Activated T-cell treated with anti-CD3 and anti-CD28 coated beads for 48 hours (primary cell): ENCODE measurements at regions not wholly inside any gene's neighbourhood (a gene's known extent, or its start where the extent isn't known, plus 50 kb on each side); places are given as distances from the start of the nearest gene placed in this dataset.
"Not testable (repeated sequence)": the region's sequence is repeated elsewhere in the genome, so short reads cannot be mapped to it uniquely, and the experiment has no call there.

ENCODE experiments used
- DNase-seq: peaks from one replicate; pipeline ENCODE4 v3.0.0-alpha.2; 2020; ENCODE audit warnings: low read depth

DNA sequence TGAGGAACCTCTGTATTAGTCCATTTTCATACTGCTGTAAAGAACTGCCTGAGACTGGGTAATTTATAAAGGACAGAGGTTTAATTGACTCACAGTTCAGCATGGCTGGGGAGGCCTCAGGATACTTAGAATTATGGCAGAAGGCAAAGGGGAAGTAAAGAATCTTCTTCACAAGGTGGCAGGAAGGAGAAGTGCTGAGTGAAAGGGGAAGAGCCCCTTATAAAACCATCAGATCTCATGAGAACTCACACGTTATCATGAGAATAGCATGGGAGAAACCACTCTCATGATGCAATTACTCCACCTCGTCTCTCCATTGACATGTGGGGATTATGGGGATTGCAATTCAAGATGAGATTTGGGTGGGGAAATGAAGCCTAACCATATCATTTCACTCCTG lies 211.4 kb upstream of the TUT7 start:
- DNase-seq, result not testable (repeated sequence)

DNA sequence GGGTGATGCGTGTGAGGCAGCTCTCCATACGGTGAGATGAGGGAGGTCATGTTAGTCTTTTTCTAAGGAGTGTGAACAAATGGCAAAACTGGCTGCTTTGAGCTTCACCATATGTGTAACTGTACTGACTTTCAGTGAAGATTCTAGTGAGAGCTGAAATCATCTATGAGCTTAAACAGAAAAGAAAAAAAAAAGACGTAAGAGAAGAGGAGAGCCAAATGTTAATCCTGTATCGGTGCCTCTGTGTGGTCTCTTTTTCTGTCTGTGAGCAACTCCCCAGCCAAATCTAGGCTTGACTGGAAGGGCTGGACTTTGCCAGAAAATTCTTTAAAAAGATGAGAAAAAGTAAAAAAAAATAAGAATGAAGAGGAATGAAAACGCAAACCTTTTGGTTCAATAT lies 209.7 kb upstream of the TUT7 start:
- no peak for DNase-seq

GRCh38 chr9:86563350-86563749 lies 209.1 kb upstream of the TUT7 start:
- DNase-seq, result no peak

DNA sequence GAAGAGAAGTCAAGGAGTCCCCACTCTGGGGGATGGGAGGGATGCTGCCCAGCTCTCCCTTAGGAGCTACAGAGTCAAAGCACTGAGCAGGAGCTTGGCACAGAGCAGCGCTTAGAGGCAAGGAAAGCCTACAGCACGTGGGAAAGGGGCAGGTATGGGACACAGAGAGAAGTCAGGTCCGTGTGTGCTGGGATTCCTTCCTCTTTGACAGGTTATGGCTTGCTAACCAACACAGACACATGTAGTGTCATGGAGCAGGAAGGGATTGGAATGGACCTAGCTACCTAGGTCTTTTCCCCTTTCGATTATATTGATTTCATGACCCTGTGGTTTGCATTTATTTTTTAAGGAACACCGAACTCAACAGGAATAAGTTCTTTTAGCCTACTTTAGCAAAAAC lies 208.5 kb upstream of the TUT7 start:
- no peak for DNase-seq

GRCh38 chr9:86557918-86558317 lies 203.7 kb upstream of the TUT7 start:
- DNase-seq, result no peak

GRCh38 chr9:86557063-86557766 lies 203.0 kb upstream of the TUT7 start:
- DNase-seq, result no peak

- DNase-seq, result no peak
These were observed 201.5 kb upstream of the TUT7 start for GRCh38 chr9:86555661-86556060.

GRCh38 chr9:86550401-86550800 lies 196.2 kb upstream of the TUT7 start:
- no peak for DNase-seq

DNA sequence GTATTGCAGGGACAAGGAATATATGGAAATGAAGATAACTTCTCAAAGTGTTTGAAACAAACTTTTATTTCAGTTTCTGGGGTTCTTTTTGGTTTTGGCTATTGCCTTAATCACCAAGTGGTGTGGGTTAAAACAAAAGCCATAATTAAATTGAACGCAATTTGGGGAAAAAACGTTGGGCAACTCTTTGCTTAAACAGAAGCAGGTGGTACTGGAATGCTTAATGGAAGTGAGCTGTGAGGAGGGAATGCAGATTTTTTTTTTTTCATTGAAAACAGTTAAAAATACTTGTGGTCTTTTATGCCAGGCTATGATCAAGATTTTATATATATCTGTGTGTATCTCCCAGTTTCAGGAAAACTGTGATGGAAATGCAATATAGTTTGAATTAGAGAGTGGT lies 195.7 kb upstream of the TUT7 start:
- DNase-seq, result no peak

DNA sequence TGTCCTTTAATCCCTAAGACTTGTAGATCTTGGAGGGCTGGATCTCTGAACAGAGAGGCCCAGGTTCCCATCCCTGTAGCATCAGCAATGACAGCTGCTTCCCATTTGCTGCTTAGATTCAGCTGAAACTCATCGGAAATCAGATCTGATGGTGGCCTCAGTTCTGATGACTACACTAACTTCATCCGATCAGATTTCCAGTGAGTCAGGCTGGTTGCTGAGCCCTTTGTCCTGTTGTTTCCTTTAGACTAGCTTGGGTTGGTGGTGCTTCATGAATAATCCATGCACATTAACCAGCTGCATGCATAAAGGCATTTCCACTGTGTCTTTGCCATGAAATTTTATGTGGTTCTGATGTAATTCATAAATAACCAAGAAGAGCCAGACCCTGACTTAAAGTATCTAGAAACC lies 195.2 kb upstream of the TUT7 start:
- DNase-seq, result no peak

DNA sequence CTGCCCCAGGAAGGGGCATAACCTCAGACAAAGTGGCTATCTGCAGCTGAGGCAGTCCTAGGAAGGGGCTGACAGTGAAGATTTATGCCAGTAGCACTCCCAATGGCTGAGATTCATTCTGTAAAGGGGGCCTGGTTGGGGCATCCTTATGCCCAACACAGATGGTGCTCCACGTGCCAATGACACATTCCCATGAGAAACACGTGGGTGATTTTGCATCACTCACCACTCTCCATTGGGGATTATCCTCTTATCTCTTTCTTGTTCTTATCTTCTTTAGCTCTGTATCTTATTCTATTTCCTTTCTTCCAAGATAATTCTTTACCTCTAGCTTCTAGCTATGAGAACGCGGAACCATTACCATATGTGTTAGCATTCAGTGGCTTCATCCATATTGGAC lies 194.0 kb upstream of the TUT7 start:
- no peak for DNase-seq

GRCh38 chr9:86547571-86547970 lies 193.4 kb upstream of the TUT7 start:
- no peak for DNase-seq

- DNase-seq, result no peak
These were observed 192.5 kb upstream of the TUT7 start for GRCh38 chr9:86546712-86547111.

DNA sequence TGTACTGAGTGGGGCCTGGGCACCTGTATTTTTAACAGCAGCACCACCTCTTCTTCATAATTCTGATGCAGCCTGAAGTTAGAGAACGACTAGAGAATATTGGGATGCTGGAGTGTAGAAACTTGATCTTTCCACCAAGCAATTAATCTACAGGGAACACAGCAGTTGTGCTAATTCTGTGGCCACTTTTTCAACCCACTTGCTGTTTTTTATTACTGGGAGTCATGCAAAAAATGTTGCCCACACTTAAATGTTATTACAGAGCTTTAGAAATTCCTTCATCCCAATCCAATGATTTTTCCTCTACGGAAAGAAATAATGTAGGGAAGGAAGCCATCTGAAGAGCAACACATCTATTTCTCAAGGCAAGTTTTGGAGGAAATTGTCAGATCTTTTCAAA lies 190.9 kb upstream of the TUT7 start:
- no peak for DNase-seq

DNA sequence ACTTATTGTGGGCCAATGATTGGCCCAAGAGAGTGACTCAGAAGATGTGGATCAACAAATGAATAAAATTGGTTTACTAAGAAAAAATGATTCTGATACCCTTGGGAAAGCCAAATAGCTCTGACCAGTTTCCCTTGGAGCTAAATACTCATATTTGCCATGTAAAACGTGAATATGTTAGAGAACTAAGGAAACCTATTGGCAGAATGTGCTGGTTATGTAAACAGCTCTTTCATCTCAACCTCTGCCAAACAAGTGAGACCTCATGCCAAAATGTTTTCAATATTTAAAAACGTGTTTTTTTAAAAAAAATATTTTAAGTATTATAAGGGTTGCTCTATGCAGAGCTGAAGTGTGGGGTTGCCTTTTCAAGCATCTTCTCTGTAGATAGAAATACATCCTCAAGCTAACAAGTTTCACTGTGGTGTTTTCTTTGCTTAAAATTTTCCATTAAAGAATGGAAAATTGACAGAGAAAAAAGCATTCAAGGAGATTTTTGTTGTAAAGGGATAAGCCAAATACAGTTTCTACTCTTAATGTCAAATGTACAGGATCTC lies 186.9 kb upstream of the TUT7 start:
- no peak for DNase-seq

GRCh38 chr9:86535406-86535915 lies 181.3 kb upstream of the TUT7 start:
- no peak for DNase-seq

DNA sequence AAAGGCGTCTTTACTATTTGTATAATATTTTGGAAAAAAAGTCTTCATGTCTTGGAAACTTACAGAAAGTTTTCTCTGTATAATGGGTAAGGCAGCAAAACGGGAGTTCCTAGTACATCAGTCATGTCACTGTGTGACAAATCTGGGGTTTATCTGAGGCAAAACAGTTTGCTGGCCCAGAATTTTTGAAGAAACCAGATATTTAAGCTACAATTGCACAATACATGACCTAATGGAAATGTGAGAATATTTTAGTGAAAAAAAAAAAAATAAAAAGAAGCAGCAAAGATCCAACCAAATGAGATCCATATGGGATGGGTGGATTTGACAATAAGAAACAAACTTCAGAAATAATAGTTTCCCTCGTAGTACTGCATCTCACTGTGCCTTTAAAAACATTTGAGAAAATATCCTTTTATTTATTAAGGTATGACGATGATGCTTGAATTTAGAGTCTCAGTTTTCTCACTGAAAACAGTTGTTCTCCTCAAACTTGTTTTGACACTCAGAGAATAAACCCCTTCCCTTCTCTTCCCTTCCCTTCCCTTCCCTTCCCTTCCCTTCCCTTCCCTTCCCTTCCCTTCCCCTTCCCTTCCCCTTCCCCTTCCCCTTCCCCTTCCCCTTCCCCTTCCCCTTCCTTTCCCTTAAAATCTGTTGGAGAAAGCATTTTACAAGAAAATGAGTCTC lies 180.5 kb upstream of the TUT7 start:
- DNase-seq, result no peak

DNA sequence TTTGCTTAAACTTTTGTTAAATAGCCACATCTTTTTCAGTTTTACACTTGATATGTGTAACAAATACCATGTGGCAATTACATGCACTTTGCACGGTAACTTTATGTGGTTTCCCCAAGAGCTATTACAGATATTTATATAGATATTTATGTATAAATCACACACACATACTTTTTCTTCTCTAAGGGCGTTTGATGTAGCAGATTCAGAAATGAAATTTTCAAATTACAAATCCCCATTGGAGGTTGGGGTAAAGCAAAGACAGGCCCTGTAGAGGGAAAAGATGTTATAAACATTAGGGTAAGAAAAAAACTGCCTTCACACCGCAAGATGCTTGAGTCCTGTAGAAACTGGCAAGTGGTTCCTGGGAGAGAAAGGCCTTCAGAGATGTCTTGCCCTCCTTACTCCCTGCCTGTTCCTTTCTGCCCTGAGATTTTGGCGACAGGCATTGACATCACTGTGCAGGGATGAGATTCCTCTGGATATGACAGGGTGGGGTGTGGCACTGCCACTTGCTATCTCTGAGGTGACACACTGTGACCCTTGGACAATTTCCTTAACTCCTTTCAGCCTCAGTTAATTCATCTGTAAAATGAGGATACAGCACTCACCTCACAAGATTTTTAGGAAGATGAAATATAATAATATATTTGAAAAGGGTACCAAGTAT lies 177.9 kb upstream of the TUT7 start:
- DNase-seq, result no peak

DNA sequence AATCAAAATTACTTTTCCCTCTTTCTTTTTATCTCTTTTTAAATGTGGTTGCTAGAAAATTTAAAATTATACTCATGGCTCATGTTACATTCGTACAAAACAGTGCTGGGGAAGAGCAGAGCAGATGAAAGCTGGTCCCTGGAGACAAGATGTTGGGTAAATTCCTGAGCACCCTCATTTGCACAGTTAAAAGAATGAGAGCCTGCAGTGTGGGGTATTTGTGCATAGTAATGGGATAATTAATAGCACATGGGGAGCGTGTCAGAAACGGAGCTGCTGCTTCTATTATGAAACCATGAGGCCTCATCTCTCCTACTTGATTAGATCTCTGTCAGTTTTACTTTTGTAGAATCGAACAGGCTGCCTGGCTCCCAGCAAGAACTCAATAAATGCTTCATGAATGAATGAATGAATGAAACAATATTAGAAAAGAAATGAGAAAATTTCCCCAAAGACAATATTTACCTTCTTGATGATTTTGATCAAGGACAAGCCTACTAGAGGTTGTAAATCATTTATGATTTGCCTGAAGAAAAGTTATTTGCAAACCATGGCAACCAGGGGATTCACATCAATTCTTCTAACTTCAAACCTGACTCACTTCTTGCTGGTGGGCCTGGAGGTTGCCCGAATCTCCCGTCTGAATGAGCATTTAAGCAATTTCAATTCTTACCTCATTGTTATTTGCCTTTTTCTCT lies 177.2 kb upstream of the TUT7 start:
- no peak for DNase-seq

DNA sequence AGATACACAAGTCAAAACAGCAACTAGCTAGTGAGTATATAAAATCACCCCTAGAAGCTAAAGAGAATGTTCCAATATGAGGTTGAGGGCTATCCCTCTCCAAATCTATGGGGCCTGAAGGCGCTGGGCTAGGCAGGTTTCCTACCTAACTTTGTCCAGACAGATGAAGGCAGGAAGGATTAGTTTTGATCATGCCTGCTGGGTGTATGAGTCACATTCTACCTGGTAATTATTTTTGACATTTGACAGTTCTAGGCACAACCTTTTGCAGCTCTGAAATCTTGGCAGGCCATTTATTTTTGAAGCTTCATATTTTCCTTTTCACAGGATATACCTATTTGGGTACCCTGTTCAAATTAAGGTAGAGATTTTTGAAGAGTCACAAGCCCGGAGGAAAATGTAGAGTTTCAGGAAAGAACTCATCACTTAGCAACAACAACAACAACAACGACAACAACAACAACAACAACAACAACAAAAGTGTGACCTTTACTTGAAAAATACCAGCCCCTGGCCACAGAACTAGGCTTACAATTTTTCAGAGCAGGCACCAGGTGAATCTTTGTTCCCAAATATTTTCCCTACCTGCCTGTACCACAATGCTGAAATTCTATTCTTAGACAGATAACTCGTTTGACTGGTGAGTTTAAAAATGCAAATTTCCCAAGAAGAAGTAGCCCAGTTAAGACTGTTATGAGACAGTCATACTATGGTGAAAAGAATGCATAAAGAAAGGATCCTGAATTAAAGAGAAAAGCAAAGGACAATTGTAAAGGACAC lies 175.5 kb upstream of the TUT7 start:
- no peak for DNase-seq

- no peak for DNase-seq
These were observed 171.8 kb upstream of the TUT7 start for GRCh38 chr9:86526021-86526420.
